Activated CD4-positive, alpha-beta T cell treated with anti-CD3 and anti-CD28 coated beads for 36 hours (primary cell): ENCODE measurements at regions not wholly inside any gene's neighbourhood (a gene's known extent, or its start where the extent isn't known, plus 50 kb on each side); places are given as distances from the start of the nearest gene placed in this dataset.
"Not testable (repeated sequence)": the region's sequence is repeated elsewhere in the genome, so short reads cannot be mapped to it uniquely, and the experiment has no call there.

Experiments
- ATAC-seq: fragments of 200-7000 bp; cut with Tn5 transposase; one replicate; pipeline ENCODE4 v1.10.0; 2021; ENCODE audit warnings: mild to moderate bottlenecking, moderate library complexity
- CTCF ChIA-PET: fragments of 350-600 bp; sonication (Branson Sonifier 250); formaldehyde crosslinking; loops from one replicate; lab custom pipeline; 2021; ENCODE audit warnings: antibody characterized with exemption; lab: Charles Lee
- POLR2A ChIA-PET: fragments of 350-600 bp; sonication (Branson Sonifier 250); formaldehyde crosslinking; loops from one replicate; lab custom pipeline; 2021; ENCODE audit warnings: antibody characterized with exemption, inconsistent platforms; lab: Charles Lee
- DNase-seq: peaks from one replicate; pipeline ENCODE4 v3.0.0-alpha.2; 2020
- H3K27ac Mint-ChIP-seq: one replicate; pipeline ENCODE4 v1.8.0; 2021; ENCODE audit warnings: mixed read lengths
- H3K27me3 Mint-ChIP-seq: one replicate; pipeline ENCODE4 v1.8.0; 2021; ENCODE audit warnings: mixed read lengths
- H3K36me3 Mint-ChIP-seq: one replicate; pipeline ENCODE4 v1.8.0; 2021; ENCODE audit warnings: low read depth, mixed read lengths
- H3K4me1 Mint-ChIP-seq: one replicate; pipeline ENCODE4 v1.8.0; 2021; ENCODE audit warnings: mixed read lengths
- H3K4me3 Mint-ChIP-seq: one replicate; pipeline ENCODE4 v1.8.0; 2021; ENCODE audit warnings: mild to moderate bottlenecking, moderate library complexity, mixed read lengths
- H3K9me3 Mint-ChIP-seq: one replicate; pipeline ENCODE4 v1.8.0; 2021; ENCODE audit warnings: low read depth, mixed read lengths
- intact Hi-C, 2 experiments: fragments of 100-400 bp; cut with DNase I in 1 of 2; cut with micrococcal nuclease in 1 of 2; formaldehyde crosslinking; loops; one replicate each; pipeline versions ENCODE4 v1.14.2 to v1.15.1; 2022 to 2024; cut with DNase I, micrococcal nuclease

DNA sequence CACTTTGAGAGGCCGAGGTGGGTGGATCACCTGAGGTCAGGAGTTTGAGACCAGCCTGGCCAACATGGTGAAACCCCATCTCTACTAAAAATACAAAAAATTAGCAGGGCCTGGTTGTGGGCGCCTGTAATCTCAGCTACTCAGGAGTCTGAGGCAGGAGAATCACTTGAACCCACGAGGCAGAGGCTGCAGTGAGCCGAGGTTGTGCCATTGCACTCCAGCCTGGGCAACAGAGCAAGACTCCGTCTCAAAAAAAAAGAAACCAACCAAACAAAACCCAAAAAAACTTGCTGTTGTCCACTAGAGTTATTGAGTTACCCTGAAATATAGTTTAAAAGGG is 186.7 kb downstream of the GOLGA6L6 start:
- H3K27ac Mint-ChIP-seq, H3K9me3 Mint-ChIP-seq, POLR2A ChIA-PET, H3K27me3 Mint-ChIP-seq, H3K4me1 Mint-ChIP-seq, H3K36me3 Mint-ChIP-seq, DNase-seq, H3K4me3 Mint-ChIP-seq, ATAC-seq: not testable (repeated sequence)
- CTCF ChIA-PET: interaction anchor here (1.0 to 6.9 kb wide), 8 partner anchors 8 to 1944 kb away, joined by 3 to 161 read pairs (median 4); no protein-coding TSS in a partner anchor
- intact Hi-C loops: loop anchor here in 1 of 2 experiments (5.0 kb wide), 1 partner anchor 37 kb away; no protein-coding TSS in a partner anchor

DNA sequence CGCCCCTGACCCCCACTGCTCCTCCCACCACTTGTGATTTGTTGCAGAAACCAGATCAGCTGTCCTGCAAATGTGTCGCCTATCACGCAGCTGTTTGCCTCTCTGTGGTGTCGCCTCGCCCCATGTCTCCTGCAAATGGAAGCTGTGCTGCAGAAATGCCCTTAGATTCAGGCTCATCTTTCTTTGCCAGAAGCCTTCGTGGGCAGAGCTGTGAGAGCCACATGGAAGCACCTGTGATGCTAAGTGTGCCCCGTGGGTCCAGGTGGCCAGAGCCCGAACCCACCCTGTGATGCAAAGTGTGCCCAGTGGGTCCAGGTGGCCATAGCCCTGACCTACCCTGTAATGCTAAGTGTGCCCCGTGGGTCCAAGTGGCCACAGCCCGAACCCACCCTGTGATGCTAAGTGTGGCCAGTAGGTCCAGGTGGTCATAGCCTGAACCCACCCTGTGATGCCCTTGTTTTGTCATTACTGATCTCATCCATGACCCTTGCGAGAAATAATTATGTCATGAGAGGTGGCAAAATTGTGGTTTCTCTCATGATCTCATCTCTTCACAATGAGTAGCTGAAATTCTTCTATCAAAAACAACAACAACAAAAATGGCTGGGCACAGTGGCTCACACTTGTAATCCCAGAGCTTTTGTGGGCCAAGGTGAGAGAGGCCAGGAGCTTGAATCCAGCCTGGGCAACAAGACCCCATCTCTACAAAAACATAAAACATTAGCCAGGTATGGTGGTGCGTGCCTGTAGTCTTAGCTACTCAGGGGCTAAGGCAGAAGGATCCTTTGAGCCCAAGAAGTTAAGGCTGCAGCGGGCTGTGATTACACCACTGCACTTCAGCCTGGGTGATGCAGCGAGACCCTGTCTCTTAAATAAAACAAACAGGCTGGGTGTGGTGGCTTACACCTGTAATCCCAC is 187.4 kb downstream of the GOLGA6L6 start:
- Mint-ChIP-seq H3K4me3 (no peak overlapping the region), H3K27me3 (peaks cover 2% of the 10 kb centered on the region), H3K27ac (no peak overlapping the region), H3K36me3 (no peaks in the 10 kb centered on the region), H3K9me3 (no peaks in the 10 kb centered on the region), H3K4me1 (peaks cover 7% of the 10 kb centered on the region)
- POLR2A ChIA-PET: interaction anchor here (0.6 kb wide), 1 partner anchor 8 kb away, joined by 3 read pairs; no protein-coding TSS in a partner anchor
- ATAC-seq (peak; percentile 5), DNase-seq (peak; percentile 46)
- intact Hi-C loops: loop anchor here in 1 of 2 experiments (2.0 kb wide), 1 partner anchor 13 kb away; no protein-coding TSS in a partner anchor
- CTCF ChIA-PET: interaction anchor here (0.8 to 6.9 kb wide), 10 partner anchors 9 to 1944 kb away, joined by 3 to 161 read pairs (median 4); no protein-coding TSS in a partner anchor

DNA sequence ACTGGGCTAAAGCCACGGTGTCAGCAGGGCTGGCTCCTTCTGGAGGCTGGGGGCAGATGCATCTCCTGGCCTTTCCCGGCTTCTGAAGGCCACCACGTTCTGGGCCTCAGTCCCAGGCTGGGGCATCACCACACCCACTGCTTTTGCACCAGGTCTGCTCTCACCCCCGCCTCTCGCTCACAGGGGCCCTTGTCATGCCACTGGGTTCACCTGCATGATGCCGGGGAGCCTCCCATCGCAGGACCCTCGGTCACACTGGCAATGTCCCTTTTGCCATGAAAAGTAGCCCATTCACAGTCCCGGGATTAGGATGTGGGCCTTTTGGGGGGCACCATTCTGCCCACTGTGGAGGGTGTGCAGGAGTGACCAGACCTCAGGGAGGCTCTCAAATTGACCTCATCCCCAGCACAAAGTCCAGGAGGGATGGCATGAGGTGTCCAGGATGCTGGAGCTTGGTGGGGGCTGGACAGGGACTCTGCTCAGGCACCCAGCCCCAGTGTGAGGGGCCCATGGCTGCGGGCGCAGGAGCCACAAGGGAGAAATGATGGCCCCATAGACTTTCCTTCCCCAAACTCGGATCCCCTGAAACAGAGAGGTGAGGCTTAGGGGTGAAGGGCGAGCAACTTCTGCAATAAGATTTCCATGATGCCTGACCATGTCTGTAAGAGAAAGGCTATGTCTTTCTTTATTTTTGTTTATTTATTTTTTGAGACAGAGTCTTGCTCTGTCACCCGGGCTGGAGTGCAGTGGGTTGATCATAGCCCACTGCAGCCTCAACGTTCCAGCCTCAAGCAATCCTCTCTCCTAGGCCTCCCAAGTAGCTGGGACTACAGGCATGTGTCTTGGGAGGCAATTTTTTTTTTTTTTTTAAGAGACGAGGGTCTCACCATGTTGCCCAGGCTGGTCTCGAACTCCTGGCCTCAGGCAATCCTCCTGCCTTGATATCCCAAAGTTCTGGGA is 189.1 kb downstream of the GOLGA6L6 start:
- Mint-ChIP-seq H3K27me3 (peaks cover 2% of the 10 kb centered on the region), H3K4me3 (no peak overlapping the region), H3K9me3 (no peaks in the 10 kb centered on the region), H3K36me3 (no peaks in the 10 kb centered on the region), H3K4me1 (peaks cover 7% of the 10 kb centered on the region), H3K27ac (no peak overlapping the region)
- CTCF ChIA-PET: interaction anchor here (0.6 to 1.0 kb wide), 3 partner anchors 8 to 1871 kb away, joined by 3 read pairs; no protein-coding TSS in a partner anchor
- ATAC-seq: peak; percentile 2
- DNase-seq: peak; percentile 11
- intact Hi-C loops: loop anchor here in 1 of 2 experiments (2.0 kb wide), 1 partner anchor 14 kb away; no protein-coding TSS in a partner anchor
- POLR2A ChIA-PET: no interaction called here

DNA sequence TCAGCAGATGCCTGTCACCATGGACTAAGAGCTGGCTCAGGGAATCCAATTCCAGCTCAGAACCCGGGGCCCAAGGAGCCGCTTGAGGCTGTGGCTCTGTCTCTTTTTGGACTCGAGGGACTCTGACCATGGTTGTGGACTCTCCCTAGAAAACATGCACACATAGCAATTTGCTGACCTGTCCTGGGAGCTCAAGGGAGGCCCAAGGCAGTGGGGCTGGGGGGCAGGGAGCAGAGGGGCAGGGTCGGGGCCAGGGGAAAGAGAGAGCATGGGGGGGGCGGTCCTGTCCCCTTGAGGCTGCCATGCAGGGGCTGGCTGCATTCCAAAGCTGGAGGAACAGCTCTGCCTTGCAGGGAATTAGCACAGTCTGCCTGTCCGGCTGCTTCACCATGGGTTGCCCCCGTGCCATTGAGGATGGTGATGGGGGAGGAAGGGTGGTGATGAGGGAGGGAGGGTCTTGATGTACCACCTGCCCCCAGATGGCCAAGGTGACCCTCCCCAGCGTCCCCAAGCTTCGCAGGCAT is 190.1 kb downstream of the GOLGA6L6 start:
- H3K27ac Mint-ChIP-seq: no peak overlapping the region
- no peaks in the 10 kb centered on the region for H3K9me3 Mint-ChIP-seq
- peaks cover 2% of the 10 kb centered on the region for H3K27me3 Mint-ChIP-seq
- H3K36me3 Mint-ChIP-seq: no peaks in the 10 kb centered on the region
- no peak overlapping the region for H3K4me3 Mint-ChIP-seq
- DNase-seq: peak; percentile 8
- peaks cover 6% of the 10 kb centered on the region for H3K4me1 Mint-ChIP-seq
- intact Hi-C loops: no loop called here
- CTCF ChIA-PET: interaction anchor here (1.0 kb wide), 1 partner anchor 9 kb away, joined by 3 read pairs; no protein-coding TSS in a partner anchor
- POLR2A ChIA-PET: no interaction called here
- ATAC-seq: no peak

DNA sequence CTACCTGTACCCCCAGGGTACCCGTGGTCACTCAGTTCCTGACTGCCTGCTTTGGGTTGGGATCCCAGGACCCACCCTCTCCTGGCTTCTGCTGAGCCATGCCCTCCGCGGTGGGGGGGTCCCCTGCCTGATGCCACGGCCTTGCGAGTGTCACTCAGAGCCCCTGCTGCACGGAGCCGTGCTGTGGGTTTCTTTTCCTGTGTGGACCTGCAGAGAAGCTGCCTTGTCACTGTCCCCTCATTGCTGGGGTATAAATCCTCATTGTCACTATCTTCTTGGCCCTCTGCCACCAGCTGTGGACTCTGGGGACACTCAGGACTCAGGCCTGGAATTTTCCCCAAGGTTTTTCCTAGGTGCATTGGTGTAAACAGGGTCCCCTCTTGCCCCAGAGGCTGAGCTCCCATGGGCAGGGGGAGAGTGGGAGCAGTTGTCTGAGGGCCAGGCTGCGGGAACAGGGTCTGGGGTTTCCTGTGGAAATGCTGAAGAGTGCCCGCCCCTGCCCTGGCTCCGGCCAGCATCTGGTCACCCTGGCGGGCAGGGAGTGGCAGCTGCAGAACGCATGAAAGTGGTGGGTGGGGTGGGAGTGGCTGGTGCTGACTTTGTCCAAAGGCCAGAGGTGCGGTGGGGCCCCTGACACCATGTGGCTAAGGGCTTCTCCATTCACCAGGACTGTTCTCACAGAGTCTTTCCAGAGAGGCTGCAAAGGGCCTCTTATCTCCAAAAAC is 191.7 kb downstream of the GOLGA6L6 start:
- CTCF ChIA-PET: no interaction called here
- Mint-ChIP-seq H3K27me3 (peaks cover 2% of the 10 kb centered on the region), H3K4me3 (no peak overlapping the region), H3K4me1 (peaks cover 3% of the 10 kb centered on the region), H3K27ac (no peak overlapping the region), H3K36me3 (no peaks in the 10 kb centered on the region), H3K9me3 (no peaks in the 10 kb centered on the region)
- intact Hi-C loops: loop anchor here in 1 of 2 experiments (5.0 kb wide), 1 partner anchor 37 kb away; no protein-coding TSS in a partner anchor
- ATAC-seq: no peak
- POLR2A ChIA-PET: no interaction called here
- DNase-seq: no peak

DNA sequence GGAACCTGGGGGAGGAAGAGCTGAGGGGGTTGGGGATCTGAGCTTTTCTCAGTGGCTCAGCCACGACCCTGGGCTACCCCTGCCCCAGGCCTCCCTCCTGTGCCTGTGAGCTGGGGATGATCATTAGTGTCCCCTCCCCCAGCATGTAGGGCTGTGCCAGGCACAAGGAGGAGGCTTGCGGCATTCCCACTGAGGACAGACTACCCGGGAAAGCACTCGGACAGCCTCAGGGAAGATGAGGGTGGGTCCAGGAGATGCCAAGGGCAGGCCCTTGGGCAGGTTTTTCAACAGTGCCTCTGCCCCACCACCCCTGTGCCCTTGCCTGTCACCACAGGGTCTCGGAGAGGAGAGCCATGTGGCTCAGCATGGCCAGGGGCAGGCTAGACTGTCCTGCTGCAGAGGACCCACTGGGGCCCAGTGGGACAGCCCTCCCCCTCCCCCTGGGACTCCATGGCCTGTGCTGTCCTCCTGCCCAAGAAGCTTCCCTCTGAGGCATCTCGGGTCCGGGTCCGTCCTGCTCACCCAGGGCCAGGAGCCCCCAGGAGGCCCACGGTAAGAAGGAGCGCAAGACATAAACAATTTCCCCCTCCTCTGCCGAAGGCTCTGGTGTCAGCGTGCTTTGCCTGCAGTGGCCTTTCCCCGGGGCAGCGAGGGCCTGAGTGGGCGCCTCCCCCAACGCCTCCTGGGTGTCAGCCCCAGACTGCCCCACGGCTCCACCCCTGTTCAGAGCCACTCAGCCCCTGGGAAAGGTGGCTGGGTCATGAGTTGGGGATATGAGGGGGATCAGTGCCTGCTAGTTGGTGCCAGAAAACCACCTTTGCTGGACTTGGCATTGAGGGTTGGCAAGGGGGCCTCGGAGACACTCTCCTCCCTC is 192.5 kb downstream of the GOLGA6L6 start:
- H3K9me3 Mint-ChIP-seq: no peaks in the 10 kb centered on the region
- no peak for ATAC-seq
- peaks cover 2% of the 10 kb centered on the region for H3K27me3 Mint-ChIP-seq
- H3K36me3 Mint-ChIP-seq: no peaks in the 10 kb centered on the region
- peaks cover 3% of the 10 kb centered on the region for H3K4me1 Mint-ChIP-seq
- intact Hi-C loops: loop anchor here in 1 of 2 experiments (1.0 to 5.0 kb wide), 2 partner anchors 12 to 38 kb away; no protein-coding TSS in a partner anchor
- CTCF ChIA-PET: interaction anchor here (1.6 to 2.0 kb wide), 2 partner anchors 7 to 8 kb away, joined by 4 to 5 read pairs; no protein-coding TSS in a partner anchor
- no peak overlapping the region for H3K27ac Mint-ChIP-seq
- H3K4me3 Mint-ChIP-seq: no peak overlapping the region
- POLR2A ChIA-PET: no interaction called here
- no peak for DNase-seq

DNA sequence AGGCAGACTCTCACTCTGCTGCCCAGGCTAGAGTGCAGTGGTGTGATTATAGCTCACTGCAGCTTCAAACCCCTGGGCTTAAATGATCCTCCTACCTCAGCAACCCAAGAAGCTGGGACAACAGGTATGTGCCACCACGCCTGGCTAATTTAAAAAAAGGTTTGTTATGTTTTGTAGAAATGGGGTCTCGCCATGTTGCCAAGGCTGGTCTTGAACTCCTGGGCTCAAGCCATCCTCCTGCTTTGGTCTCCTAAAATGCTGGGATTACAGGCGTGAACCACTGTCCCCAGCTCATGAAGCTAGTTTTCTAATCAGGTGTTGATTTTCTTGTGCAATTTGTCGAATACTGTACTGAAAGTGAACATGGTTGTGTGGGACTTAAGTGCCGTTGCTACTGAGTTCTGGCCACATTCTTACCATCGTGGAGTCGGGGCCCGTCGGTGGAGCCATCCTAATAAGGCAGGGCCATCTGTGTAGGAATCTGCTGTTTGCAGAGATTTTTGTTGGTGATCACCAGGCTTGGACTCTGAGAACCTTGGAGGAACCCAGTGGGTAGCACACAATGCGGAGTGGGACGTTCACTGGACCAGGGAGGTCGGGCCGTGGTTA is 193.2 kb downstream of the GOLGA6L6 start:
- no peaks in the 10 kb centered on the region for H3K36me3 Mint-ChIP-seq
- intact Hi-C loops: loop anchor here in 1 of 2 experiments (1.0 to 5.0 kb wide), 2 partner anchors 13 to 39 kb away; no protein-coding TSS in a partner anchor
- ChIA-PET POLR2A (no interaction called here), CTCF (interaction anchor here (0.6 to 2.0 kb wide), 5 partner anchors 8 to 154 kb away, joined by 3 to 5 read pairs (median 3); no protein-coding TSS in a partner anchor)
- no peak overlapping the region for H3K27ac Mint-ChIP-seq
- no peak for DNase-seq
- ATAC-seq: no peak
- no peaks in the 10 kb centered on the region for H3K9me3 Mint-ChIP-seq
- H3K27me3 Mint-ChIP-seq: peaks cover 2% of the 10 kb centered on the region
- no peak overlapping the region for H3K4me3 Mint-ChIP-seq
- peaks cover 3% of the 10 kb centered on the region for H3K4me1 Mint-ChIP-seq

DNA sequence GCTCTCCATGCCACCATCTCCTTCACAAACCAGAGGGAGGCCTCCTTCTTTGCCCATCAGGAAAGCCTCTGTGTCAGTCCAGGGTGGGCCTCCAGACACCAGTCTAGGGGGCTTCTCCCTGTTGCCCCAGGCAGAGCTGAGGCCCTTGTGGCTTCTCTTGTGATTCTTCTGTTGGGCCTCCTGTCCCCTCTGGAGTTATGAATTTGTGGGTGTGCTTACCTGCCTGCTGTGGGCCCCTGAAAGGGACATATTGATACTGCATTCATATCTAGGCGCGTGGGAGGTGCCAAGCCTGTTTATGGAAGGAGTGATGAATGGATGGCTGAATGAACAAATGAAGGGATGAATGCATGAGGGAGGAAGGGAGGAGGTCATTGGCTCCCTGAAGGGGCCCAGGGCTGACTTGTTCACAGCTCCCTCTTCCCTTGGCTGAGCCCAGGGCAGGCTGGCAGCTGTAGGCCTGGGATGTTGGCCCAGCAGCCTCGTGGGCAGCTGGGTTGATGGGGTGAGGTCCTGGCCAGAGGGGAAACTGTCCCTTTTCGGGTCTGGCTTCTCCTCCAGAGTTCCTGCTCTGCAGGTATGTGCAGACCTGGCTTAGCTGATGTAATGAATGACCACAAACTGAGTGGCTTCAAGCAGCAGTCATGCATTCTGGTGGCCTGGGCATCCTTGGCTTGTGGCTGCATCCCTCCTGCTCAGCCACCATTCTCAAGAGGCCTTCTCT is 195.4 kb downstream of the GOLGA6L6 start:
- ChIA-PET CTCF (interaction anchor here (0.9 to 1.3 kb wide), 4 partner anchors 8 to 1875 kb away, joined by 3 to 4 read pairs (median 4); no protein-coding TSS in a partner anchor), POLR2A (no interaction called here)
- Mint-ChIP-seq H3K27ac (no peak overlapping the region), H3K4me1 (no peaks in the 10 kb centered on the region), H3K4me3 (no peak overlapping the region), H3K9me3 (no peaks in the 10 kb centered on the region), H3K36me3 (no peaks in the 10 kb centered on the region), H3K27me3 (no peaks in the 10 kb centered on the region)
- peak; percentile 31 for DNase-seq
- intact Hi-C loops: loop anchor here in 1 of 2 experiments (5.0 kb wide), 1 partner anchor 41 kb away; no protein-coding TSS in a partner anchor
- peak; percentile 31 for ATAC-seq
